C4-2B (cell line): ENCODE measurements at regions not wholly inside any gene's neighbourhood (a gene's known extent, or its start where the extent isn't known, plus 50 kb on each side); places are given as distances from the start of the nearest gene placed in this dataset.

Experiments used
- ZFX ChIP-seq: fragments of 450-650 bp; IDR thresholded peaks from 2 replicates; pipeline ENCODE4 v1.6.1; 2017
- TF ChIP-seq, protein P1 (sequence below): fragments of 450-650 bp; conservative IDR thresholded peaks from 2 replicates; pipeline ENCODE4 v1.5.1; 2017; ENCODE audit warnings: mild to moderate bottlenecking

DNA sequence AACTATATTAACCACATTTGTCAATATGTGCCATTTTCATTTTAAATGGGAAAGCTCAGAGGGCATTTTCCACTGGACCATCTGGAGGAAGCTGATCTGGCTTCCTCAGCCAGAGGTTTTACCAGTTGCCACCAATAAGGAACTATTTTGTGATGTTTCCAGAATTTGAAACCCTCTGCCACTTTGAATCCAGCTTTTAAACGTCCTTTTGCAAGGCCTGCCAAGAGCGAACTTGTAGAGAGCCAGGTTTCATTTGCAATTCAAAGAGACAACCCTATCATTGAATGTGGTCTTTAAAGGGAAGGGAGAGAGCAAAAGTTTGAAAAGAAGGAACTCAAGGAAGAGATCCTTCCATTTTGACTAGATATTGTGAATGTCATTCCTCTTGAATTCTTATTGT lies 123.3 kb upstream of the CHL1 start:
- TF ChIP-seq, protein P1, sequence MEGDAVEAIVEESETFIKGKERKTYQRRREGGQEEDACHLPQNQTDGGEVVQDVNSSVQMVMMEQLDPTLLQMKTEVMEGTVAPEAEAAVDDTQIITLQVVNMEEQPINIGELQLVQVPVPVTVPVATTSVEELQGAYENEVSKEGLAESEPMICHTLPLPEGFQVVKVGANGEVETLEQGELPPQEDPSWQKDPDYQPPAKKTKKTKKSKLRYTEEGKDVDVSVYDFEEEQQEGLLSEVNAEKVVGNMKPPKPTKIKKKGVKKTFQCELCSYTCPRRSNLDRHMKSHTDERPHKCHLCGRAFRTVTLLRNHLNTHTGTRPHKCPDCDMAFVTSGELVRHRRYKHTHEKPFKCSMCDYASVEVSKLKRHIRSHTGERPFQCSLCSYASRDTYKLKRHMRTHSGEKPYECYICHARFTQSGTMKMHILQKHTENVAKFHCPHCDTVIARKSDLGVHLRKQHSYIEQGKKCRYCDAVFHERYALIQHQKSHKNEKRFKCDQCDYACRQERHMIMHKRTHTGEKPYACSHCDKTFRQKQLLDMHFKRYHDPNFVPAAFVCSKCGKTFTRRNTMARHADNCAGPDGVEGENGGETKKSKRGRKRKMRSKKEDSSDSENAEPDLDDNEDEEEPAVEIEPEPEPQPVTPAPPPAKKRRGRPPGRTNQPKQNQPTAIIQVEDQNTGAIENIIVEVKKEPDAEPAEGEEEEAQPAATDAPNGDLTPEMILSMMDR = no peak
- no peak for TF ChIP-seq ZFX
